GDM1 (cell line): ENCODE measurements at regions not wholly inside any gene's neighbourhood (a gene's known extent, or its start where the extent isn't known, plus 50 kb on each side); places are given as distances from the start of the nearest gene placed in this dataset.

Experiments used
- DNase-seq: peaks from one replicate; lab custom pipeline; 2025; lab: John Stamatoyannopoulos, UW

DNA sequence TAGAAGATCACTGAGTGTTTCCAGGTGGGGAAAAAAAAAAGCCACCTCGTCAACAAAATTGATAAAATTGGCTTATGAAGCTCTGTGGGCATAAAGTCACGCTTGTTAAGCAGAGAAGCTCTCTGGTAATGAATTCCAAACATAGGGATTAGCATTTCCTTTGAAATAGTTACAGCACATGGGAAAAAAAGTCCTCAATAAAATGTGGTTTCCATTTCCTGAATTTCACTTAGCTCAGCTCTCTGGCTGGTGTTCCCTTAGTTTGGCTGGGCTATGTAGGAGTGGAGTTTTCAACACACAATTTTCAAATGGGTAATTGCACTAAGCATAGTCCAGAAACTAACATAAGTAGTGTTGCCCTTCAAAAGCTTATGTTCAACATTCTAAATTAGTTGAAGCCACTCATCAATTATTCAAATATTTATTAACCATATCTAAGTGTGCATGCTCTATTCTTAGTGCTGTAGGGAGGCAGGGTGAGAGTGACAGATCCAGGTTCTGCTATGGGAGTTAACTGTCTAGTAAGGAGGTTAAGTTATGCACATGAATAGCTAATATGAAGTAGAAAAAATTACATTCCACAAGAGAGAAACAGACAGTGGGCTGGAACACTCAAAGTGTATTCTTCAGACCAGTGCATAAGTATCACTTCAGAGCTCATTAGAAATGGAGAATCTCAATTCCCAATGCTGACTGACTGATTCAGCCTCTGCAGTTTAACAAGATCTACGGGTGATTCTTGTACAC, 445.7 kb downstream of the SMARCA1 start:
- no peak for DNase-seq

GRCh38 chrX:129071390-129071789, 451.9 kb downstream of the SMARCA1 start:
- DNase-seq = no peak

DNA sequence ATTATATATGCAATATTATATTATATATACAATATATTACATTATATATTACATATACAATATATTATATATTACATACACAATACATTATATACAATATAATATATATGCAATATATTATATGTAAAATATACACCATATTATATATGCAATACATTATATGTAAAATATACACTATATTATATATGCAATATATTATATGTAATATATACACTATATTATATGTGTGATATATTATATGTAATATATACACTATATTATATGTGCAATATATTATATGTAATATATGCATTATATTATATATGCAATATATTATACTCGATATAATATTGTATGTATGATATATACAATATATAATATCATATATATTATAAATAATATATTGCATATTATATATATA, 457.4 kb downstream of the SMARCA1 start:
- no peak for DNase-seq

DNA sequence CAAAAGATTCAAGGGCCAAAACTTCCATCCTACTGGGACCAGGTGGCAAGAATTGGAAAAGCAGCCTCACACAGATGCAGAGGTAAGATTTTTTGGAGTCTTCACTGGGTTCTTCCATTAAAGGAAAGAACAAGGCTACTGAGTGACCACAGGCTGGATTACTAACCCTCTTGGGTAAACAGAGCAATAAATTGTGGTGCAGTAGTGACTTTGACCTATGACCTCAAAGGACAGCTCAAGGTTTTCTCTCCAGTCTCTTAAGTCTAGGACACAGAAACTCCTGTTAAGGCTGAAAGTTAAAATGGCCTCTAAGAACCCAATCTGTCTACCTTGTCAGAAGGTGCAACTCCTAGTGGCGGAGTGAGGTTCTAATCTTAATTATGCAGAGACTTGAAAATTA, 464.9 kb downstream of the SMARCA1 start:
- DNase-seq = no peak

DNA sequence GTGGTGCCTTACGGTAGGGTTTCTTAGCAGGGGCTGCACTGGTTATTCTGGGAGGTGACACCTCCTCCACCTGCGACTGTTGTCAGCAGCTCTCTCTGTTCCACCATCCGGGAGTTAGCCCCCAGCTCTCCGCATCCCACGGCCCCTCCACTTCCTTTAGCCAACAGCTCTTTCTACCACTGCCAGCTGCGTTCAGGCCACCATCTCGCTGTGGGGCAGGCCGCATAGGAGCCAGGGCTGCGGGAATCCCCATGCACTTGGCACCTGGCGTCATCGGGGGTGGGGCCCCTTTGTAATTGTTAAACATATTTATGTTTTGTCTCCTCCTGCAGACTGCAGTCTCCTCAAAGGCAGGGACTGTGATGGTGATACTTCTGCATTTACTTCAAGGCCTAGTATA, 480.2 kb downstream of the SMARCA1 start:
- no peak for DNase-seq

DNA sequence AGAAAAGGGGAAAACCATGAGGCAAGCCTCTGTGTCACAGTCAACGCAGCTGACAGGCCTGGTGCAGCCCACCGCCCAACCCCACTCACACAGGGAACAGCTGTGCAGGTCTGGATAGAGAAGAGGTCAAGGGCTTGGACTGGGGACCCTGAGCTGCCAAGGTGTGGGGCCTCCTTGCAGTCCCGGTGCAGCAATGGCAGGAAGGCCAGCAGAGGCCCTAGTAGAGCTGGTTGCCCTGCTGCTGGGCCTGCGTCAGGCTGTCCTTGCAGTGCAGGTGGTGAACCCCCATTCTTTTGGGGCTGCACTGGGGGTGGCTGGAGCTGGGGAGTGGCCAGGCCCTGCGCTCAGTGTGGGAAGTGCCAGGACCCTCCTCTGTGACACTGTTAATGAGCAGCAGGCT, 482.0 kb downstream of the SMARCA1 start:
- DNase-seq = no peak

DNA sequence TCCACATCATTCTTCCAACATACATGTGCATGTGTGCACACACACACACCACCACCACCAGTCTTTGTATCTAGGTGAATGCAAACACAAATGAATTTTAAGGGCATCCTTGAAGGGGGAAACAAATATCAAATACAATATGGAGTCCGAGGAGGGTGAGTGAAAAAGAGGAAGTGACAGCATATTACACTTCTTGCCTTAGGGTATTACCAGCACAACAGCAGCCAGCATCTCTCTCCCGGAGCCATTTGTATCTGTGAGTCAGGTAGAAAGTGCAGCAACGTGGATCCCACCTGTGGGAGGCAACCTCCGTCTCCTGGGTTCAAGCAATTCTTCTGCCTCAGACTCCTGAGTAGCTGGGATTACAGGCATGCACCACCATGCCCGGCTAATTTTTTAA, 483.2 kb downstream of the SMARCA1 start:
- no peak for DNase-seq

- DNase-seq = no peak
Observed at GRCh38 chrX:129039176-129039575, 484.1 kb downstream of the SMARCA1 start.

DNA sequence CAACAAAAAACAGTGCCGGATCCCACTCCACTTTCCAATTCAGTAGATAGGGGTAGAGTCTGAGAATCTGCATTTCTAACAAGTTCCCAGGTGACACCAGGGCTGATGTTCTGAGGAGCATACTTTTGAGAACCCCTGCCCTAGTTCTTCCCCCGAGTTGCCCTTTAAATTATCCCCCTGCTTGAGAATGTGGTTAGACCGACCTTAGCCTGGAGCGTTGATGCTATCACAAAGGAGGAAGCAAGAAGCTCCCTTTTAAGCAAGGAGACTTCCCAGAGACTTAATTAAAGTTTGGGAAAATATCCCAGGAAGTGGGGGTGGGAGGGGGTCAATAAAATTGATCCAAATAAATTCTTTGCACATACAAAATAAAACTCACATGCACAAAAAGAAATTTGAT, 485.9 kb downstream of the SMARCA1 start:
- DNase-seq = no peak

- DNase-seq = no peak
Observed at GRCh38 chrX:129035180-129035579, 488.1 kb downstream of the SMARCA1 start.

GRCh38 chrX:129034196-129034595, 489.1 kb downstream of the SMARCA1 start:
- DNase-seq = no peak

DNA sequence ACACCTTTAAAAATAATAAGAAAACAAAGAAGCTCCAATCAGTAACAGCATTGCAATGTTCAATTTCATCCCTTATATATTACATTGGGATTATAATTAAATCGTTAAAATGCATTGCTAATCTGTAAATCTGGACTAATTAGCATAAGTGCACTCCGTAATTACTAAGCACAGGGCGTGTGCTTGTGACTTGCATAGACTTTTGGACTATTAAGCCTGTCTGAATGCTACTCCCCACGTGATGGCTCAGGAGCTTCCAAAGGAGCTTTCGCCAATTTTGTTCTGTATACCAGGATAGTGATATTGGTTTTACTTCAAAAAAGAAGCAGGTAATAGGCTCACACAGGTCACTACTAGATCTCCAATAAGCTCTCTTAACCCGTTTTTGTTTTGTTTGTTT, 497.1 kb downstream of the SMARCA1 start:
- DNase-seq = no peak

GRCh38 chrX:129025376-129025775, 497.9 kb downstream of the SMARCA1 start:
- DNase-seq = no peak

DNA sequence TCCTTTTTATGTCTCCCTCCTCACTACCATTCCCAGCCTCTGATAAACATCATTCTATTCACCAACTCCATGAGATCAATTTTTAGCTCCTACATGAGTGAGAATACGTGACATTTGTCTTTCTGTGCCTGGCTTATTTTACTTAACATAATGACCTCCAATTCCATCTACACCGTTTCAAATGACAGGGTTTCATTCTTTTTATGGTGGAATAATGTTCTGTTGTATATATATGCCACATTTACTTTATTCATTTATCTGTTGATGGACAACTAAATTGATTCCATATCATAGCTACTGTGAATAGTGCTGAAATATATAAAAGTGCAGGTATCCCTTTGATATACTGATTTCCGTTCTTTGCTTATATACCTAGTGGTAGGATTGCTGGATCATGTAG, 503.9 kb downstream of the SMARCA1 start:
- DNase-seq = no peak

DNA sequence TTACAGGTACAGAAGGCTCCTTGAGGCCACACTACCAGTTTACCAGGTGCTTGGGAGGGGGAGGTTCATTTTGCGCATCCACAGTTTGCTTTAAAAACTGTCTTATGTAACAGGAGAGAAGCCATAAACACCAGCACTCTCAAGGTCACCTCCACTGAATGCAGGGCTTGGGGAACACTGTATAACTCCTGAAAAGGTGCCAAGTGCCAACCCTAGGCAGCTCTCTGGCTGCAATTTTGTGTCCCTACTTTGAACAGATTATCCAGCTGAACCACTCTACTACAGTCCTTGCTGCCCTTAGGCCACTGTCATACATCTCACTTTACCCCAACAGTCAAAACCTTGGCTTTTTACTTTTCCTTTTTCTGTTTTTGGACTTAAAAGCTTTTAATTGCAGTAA, 507.9 kb downstream of the SMARCA1 start:
- DNase-seq = no peak

- no peak for DNase-seq
Observed at GRCh38 chrX:129013574-129013973, 509.7 kb downstream of the SMARCA1 start.

- no peak for DNase-seq
Observed at GRCh38 chrX:129007631-129008030, 515.7 kb downstream of the SMARCA1 start.

- DNase-seq = no peak
Observed at GRCh38 chrX:129006491-129006890, 516.8 kb downstream of the SMARCA1 start.

GRCh38 chrX:129000797-129001196, 522.5 kb downstream of the SMARCA1 start:
- no peak for DNase-seq

DNA sequence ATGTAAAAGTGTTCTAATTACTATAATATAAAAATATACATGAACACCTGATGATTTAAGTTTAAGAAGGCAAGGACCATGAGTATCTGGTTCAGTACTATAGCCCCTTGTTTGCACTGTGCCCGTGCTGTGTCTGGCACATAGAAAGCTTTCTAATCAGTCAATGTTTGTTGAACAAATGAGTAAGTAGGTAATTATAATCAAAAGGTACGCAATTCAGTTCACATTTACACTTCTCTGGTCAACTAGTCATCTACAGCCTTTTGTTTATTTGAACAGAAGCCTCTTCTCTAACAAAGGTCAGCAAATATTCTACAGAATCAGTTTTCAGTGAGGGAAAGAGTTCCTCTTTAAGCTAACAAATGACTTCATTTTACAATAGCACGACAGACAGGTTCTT, 523.3 kb downstream of the SMARCA1 start:
- DNase-seq = no peak

- no peak for DNase-seq
Observed at GRCh38 chrX:128992107-128992971, 531.0 kb downstream of the SMARCA1 start.

DNA sequence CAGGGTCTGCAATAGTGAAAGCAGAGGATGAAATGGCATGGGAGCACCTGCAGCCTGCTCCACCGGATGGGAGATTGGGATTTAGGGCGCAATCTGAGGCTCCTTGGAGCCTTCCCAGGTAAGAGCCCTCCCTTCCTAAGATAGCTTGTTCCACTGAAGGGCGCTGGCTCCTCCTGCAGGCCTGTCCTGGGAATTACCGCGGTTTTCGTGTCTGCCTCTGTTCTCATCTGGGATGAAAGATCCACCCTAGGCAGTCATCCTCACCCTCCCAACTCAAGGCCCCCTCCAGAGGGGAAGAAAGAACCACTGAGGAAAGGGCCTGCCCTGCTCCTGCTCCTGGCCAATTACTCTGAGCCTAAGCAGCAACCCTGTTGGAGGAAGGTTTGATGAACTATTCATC, 547.5 kb downstream of the SMARCA1 start:
- DNase-seq = no peak

DNA sequence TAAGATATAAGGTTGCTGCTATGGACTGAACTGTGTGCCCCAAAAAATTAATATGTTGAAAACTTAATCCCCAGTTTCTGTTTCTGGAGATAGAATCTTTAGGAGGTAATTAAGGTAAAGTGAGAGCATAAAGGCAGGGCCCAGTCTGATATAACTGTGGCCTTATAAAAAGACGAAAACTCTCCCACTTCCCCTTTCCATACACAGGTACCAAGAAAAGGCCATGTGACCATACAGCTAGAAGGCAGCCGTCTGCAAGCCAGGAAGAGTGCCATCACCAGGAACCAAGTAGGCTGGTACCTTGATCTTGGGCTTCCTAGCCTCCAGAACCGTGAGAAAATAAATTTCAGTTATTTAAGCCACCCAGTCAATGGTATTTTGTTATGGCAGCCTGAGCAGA, 550.3 kb downstream of the SMARCA1 start:
- no peak for DNase-seq

- DNase-seq = no peak
Observed at GRCh38 chrX:128961290-128961689, 562.0 kb downstream of the SMARCA1 start.
